ENCODE measurements at regions not wholly inside any gene's neighbourhood (a gene's known extent, or its start where the extent isn't known, plus 50 kb on each side); places are given as distances from the start of the nearest gene placed in this dataset.
"Not testable (repeated sequence)": the region's sequence is repeated elsewhere in the genome, so short reads cannot be mapped to it uniquely, and the experiment has no call there.

GRCh38 chr16:33844533-33844932 lies 385.1 kb downstream of the TP53TG3F start:
- TF ChIP-seq POLR2A (IDR thresholded peaks at IDR 0.05); POLR2AphosphoS5 (IDR thresholded peaks at IDR 0.05; ENCODE audit: insufficient read depth in 1 of 2, low read depth in 1 of 2): not testable (repeated sequence)

Measured in vagina (tissue), 2 donors.